ENCODE measurements at regions not wholly inside any gene's neighbourhood (a gene's known extent, or its start where the extent isn't known, plus 50 kb on each side); places are given as distances from the start of the nearest gene placed in this dataset.

DNA sequence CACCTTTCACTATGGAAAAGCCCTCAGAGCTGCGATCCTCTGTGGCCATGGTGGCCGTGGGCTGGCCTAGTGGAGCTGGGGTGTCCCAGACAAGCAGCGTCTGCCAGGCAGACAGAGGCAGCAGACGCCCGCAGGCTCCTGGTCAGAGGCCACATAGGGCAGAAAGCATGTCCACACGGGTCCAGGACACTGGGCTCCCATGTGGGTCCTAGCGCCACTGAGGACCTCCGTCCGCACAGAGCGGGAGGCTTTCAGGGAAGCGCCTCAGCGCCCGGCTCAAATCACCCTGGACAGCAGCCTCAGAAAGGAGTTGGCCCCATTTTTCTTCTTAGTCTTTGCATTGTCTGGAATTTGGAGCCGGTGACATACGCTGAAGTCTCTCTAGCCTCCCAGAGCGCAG is 389.7 kb downstream of the BRD1 start:
- TF ChIP-seq ZBTB49 (tag by site-specific recombination; IDR thresholded peaks at IDR 0.05; ENCODE audit: low read depth), result no peak
- TF ChIP-seq ZNF747 (tag by site-specific recombination; IDR thresholded peaks at IDR 0.05), result no peak
- TF ChIP-seq, protein P1, sequence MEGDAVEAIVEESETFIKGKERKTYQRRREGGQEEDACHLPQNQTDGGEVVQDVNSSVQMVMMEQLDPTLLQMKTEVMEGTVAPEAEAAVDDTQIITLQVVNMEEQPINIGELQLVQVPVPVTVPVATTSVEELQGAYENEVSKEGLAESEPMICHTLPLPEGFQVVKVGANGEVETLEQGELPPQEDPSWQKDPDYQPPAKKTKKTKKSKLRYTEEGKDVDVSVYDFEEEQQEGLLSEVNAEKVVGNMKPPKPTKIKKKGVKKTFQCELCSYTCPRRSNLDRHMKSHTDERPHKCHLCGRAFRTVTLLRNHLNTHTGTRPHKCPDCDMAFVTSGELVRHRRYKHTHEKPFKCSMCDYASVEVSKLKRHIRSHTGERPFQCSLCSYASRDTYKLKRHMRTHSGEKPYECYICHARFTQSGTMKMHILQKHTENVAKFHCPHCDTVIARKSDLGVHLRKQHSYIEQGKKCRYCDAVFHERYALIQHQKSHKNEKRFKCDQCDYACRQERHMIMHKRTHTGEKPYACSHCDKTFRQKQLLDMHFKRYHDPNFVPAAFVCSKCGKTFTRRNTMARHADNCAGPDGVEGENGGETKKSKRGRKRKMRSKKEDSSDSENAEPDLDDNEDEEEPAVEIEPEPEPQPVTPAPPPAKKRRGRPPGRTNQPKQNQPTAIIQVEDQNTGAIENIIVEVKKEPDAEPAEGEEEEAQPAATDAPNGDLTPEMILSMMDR (tag by site-specific recombination; IDR thresholded peaks at IDR 0.05), result no peak
- no peak for TF ChIP-seq TCF7L2 (IDR thresholded peaks at IDR 0.05; ENCODE audit: borderline replicate concordance, low read depth, low read length)
- no peak for TF ChIP-seq YY1 (tag by site-specific recombination; IDR thresholded peaks at IDR 0.05)
- no peak for TF ChIP-seq ZNF239 (tag by site-specific recombination; IDR thresholded peaks at IDR 0.05)
- TF ChIP-seq, protein P2, sequence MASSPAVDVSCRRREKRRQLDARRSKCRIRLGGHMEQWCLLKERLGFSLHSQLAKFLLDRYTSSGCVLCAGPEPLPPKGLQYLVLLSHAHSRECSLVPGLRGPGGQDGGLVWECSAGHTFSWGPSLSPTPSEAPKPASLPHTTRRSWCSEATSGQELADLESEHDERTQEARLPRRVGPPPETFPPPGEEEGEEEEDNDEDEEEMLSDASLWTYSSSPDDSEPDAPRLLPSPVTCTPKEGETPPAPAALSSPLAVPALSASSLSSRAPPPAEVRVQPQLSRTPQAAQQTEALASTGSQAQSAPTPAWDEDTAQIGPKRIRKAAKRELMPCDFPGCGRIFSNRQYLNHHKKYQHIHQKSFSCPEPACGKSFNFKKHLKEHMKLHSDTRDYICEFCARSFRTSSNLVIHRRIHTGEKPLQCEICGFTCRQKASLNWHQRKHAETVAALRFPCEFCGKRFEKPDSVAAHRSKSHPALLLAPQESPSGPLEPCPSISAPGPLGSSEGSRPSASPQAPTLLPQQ (tag by site-specific recombination; IDR thresholded peaks at IDR 0.05), result no peak
- TF ChIP-seq GLI2 (tag by site-specific recombination; IDR thresholded peaks at IDR 0.05; ENCODE audit: borderline replicate concordance, low read depth), result no peak
- no peak for TF ChIP-seq ZSCAN30 (tag by site-specific recombination; IDR thresholded peaks at IDR 0.05)
- TF ChIP-seq ZNF24 (tag by site-specific recombination; IDR thresholded peaks at IDR 0.05), result no peak
- no peak for TF ChIP-seq ZNF785 (tag by site-specific recombination; IDR thresholded peaks at IDR 0.05)
- no peak for TF ChIP-seq ZNF214 (tag by site-specific recombination; IDR thresholded peaks at IDR 0.05; ENCODE audit: borderline replicate concordance)
- TF ChIP-seq, protein P3, sequence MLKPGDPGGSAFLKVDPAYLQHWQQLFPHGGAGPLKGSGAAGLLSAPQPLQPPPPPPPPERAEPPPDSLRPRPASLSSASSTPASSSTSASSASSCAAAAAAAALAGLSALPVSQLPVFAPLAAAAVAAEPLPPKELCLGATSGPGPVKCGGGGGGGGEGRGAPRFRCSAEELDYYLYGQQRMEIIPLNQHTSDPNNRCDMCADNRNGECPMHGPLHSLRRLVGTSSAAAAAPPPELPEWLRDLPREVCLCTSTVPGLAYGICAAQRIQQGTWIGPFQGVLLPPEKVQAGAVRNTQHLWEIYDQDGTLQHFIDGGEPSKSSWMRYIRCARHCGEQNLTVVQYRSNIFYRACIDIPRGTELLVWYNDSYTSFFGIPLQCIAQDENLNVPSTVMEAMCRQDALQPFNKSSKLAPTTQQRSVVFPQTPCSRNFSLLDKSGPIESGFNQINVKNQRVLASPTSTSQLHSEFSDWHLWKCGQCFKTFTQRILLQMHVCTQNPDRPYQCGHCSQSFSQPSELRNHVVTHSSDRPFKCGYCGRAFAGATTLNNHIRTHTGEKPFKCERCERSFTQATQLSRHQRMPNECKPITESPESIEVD (tag by site-specific recombination; IDR thresholded peaks at IDR 0.05), result no peak
